ENCODE measurements at regions not wholly inside any gene's neighbourhood (a gene's known extent, or its start where the extent isn't known, plus 50 kb on each side); places are given as distances from the start of the nearest gene placed in this dataset.

DNA sequence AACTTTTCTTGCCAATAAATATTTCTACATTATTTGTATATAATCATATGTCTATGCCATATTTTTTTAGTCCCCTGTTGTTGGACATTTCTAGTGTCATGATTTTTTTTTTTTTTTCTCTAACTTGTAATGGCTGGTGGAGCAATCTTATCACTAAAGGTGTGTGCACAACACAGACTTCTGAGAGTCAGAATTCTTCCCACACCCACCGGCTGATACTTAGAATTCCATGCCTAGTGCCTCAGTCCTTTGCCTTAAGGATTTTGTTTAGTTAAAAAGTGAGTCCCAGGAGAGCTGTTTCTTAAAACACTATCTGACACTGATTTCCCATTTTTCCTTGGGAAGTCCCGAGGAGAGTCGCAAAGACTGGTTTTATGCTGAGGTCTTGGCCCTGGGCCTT is 87.7 kb upstream of the BARX2 start:
- Histone ChIP-seq H3K4ac (replicated peaks; ENCODE audit: insufficient read length, low read depth, low read length) (no peak overlapping the region), H3K9me3 (ENCODE audit: insufficient read depth in 2 of 2, low read depth in 1 of 2, low read length in 1 of 2) (no peaks in the 10 kb centered on the region), H3K27me3 (replicated peaks in 1 of 4; ENCODE audit: control insufficient read depth in 3 of 4, extremely low read depth in 1 of 4, insufficient read depth in 3 of 4, low read length in 3 of 4) (no peaks in the 10 kb centered on the region), H2AFZ (ENCODE audit: low read length) (no peak overlapping the region), H2BK15ac (ENCODE audit: low read length) (no peak overlapping the region), H2BK120ac (replicated peaks; ENCODE audit: low read depth, low read length) (no peak overlapping the region), H3K27ac (ENCODE audit: low read depth, low read length) (no peak overlapping the region), H3K23me2 (ENCODE audit: low read depth, low read length) (peaks cover under 1% of the 10 kb centered on the region; the same call in 1 of the 2 replicates), H2AK5ac (ENCODE audit: low read depth, low read length) (no peak overlapping the region), H4K91ac (replicated peaks; ENCODE audit: insufficient read length, low read length) (no peak overlapping the region), H3K36me3 (ENCODE audit: control insufficient read depth in 2 of 4, insufficient read depth in 4 of 4, low read length in 3 of 4) (no peaks in the 10 kb centered on the region), H3K79me1 (ENCODE audit: low read depth, low read length) (no peaks in the 10 kb centered on the region), H3K4me3 (ENCODE audit: extremely low read depth in 1 of 4, insufficient read depth in 2 of 4, low read depth in 3 of 4, low read length in 4 of 4) (no peak overlapping the region), H2BK5ac (ENCODE audit: low read depth, low read length) (no peak overlapping the region), H3K4me2 (ENCODE audit: insufficient read depth in 1 of 2, low read depth in 2 of 2, low read length in 2 of 2) (no peak overlapping the region), H4K5ac (ENCODE audit: insufficient read length, low read depth, low read length) (no peak overlapping the region), H3K79me2 (ENCODE audit: control insufficient read depth in 1 of 2, insufficient read depth in 2 of 2, low read length in 2 of 2) (no peaks in the 10 kb centered on the region), H3K4me1 (replicated peaks in 1 of 4; ENCODE audit: control insufficient read depth in 3 of 4, insufficient read depth in 4 of 4, low read length in 3 of 4) (peaks cover 4 to 11% (median 6%) of the 10 kb centered on the region in 4 experiments; a peak in 6 of 7 replicates), H3K14ac (ENCODE audit: insufficient read length) (no peak overlapping the region), H3K23ac (ENCODE audit: insufficient read length) (no peak overlapping the region), H3K56ac (replicated peaks; ENCODE audit: insufficient read length, low read depth, low read length) (no peak overlapping the region), H4K8ac (ENCODE audit: extremely low read depth, insufficient read depth, low read length) (no peak overlapping the region), H4K20me1 (replicated peaks in 1 of 2; ENCODE audit: control insufficient read depth in 1 of 2, insufficient read depth in 2 of 2, low read length in 2 of 2) (no peaks in the 10 kb centered on the region), H3K9ac (replicated peaks in 1 of 4; ENCODE audit: extremely low read depth in 1 of 4, low read depth in 3 of 4, low read length in 3 of 4) (no peak overlapping the region), H3K18ac (ENCODE audit: extremely low read depth, low read length) (no peak overlapping the region), H2BK20ac (ENCODE audit: low read length) (no peak overlapping the region), H2BK12ac (ENCODE audit: low read depth, low read length) (no peak overlapping the region)
- DNase-seq (ENCODE audit: low read depth in 1 of 2, low spot score in 2 of 2) (no peak), FAIRE-seq (no peak)
- POLR2A ChIA-PET (ENCODE audit: partially characterized antibody), result no interaction called here
- CTCF ChIA-PET (ENCODE audit: partially characterized antibody), result no interaction called here
- WGBS, 2 experiments (ENCODE audit: extremely low coverage in 1 of 2, insufficient coverage in 1 of 2, insufficient read length in 1 of 2, insufficient replicate concordance in 2 of 2, low coverage in 1 of 2, low lambda C conversion rate in 2 of 2, missing lambda C conversion rate in 1 of 2), result 90% methylated on average over 3 of the region's 3 CpGs; no CpG with 5 or more reads in 1 of the 2 experiments
- no peak for TF ChIP-seq BRCA1 (IDR thresholded peaks at IDR 0.05; ENCODE audit: low read depth, low read length)
- TF ChIP-seq EZH2 (IDR thresholded peaks at IDR 0.05; ENCODE audit: low read depth, low read length, severe bottlenecking), result no peak

Measured in H1 (cell line).